Lower leg skin (tissue), 4 donors: ENCODE measurements at regions not wholly inside any gene's neighbourhood (a gene's known extent, or its start where the extent isn't known, plus 50 kb on each side); places are given as distances from the start of the nearest gene placed in this dataset.

ENCODE experiments used
- DNase-seq, 2 donors: peaks; one replicate each; pipeline ENCODE4 v3.0.0-alpha.2; 2019; ENCODE audit warnings: low spot score in 2 of 2
- H3K4me3 ChIP-seq: fragments of 200-600 bp; sonication (generic); 2 replicates; pipeline ENCODE4 v1.5.1; 2017; ENCODE audit warnings: mild to moderate bottlenecking, low read depth; ENCODE audit not compliant: poor library complexity, severe bottlenecking
- POLR2A ChIP-seq, 2 donors: fragments of 450-650 bp; IDR thresholded peaks; one replicate each; pipeline ENCODE4 v1.6.1; 2016 to 2017; ENCODE audit warnings: antibody characterized with exemption in 2 of 2, mild to moderate bottlenecking in 1 of 2, moderate library complexity in 1 of 2
- WGBS, 2 donors: methylation state at CpG; one replicate each; pipeline ENCODE4 v1.1.5; 2018; 5-methylcytosine and 5-hydroxymethylcytosine counted together
- intact Hi-C: fragments of 100-400 bp; cut with DNase I; formaldehyde crosslinking; loops from one replicate; pipeline ENCODE4 v1.15.0; 2023; ENCODE audit warnings: low total_unique reads
- TF ChIP-seq, protein P1 (sequence below), 3 donors: fragments of 450-650 bp; IDR thresholded peaks; one replicate each; pipeline ENCODE4 v1.5.1; 2016; ENCODE audit warnings: antibody characterized with exemption in 3 of 3, mild to moderate bottlenecking in 3 of 3, moderate library complexity in 2 of 3

DNA sequence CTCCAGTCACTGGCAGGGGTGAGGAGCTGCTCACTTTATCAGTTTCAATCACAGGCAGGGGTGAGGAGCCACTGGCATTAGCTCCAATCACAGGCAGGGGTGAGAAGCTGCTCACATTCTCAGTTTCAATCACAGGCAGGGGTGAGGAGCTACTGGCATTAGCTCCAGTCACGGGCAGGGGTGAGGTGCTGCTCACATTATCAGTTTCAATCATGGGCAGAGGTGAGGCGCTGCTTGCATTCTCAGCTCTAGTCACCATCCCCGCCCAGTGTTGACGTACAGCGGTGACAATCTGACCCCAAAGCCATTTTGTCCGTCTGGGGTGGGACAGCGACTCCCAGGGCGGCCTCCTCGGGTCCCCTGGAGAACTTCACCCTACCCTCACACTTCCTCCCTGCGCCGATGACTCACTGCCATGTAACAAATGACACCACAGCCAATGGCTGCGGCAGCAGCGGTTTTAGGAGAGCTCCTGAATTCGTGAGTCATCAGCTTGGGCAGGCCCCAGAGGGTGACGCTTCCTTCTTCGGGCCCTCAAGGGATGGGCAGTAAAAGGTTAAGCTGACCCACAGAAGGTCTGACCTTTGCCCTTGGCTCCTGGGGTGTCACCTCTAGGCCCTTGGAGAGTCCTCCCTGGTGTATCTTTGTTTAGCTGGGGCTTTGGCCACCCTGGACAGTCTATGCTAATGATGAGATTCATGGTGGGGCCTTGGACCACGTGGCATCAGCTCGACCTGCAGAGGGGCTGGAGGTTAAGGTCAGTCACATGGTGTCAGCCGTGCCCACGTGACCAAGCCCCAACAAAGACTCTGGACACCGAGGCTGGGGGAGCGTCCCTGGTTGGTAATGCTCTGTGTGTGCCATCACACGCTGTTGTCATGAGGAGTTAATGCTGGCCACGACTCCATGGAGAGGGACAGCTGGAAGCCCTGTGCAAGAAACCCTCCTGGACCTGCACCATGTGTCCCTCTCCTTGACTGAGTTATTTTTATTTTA is 171.7 kb downstream of the C16orf95 start:
- 79 to 88% methylated on average over 23 to 24 of the region's 24 CpGs for WGBS, 2 donors
- H3K4me3 ChIP-seq, result no peak overlapping the region
- intact Hi-C loops, result no loop called here
- no peak for TF ChIP-seq POLR2A (IDR thresholded peaks at IDR 0.05)
- TF ChIP-seq, protein P1, sequence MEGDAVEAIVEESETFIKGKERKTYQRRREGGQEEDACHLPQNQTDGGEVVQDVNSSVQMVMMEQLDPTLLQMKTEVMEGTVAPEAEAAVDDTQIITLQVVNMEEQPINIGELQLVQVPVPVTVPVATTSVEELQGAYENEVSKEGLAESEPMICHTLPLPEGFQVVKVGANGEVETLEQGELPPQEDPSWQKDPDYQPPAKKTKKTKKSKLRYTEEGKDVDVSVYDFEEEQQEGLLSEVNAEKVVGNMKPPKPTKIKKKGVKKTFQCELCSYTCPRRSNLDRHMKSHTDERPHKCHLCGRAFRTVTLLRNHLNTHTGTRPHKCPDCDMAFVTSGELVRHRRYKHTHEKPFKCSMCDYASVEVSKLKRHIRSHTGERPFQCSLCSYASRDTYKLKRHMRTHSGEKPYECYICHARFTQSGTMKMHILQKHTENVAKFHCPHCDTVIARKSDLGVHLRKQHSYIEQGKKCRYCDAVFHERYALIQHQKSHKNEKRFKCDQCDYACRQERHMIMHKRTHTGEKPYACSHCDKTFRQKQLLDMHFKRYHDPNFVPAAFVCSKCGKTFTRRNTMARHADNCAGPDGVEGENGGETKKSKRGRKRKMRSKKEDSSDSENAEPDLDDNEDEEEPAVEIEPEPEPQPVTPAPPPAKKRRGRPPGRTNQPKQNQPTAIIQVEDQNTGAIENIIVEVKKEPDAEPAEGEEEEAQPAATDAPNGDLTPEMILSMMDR (IDR thresholded peaks at IDR 0.05), result no peak
- no peak for DNase-seq

DNA sequence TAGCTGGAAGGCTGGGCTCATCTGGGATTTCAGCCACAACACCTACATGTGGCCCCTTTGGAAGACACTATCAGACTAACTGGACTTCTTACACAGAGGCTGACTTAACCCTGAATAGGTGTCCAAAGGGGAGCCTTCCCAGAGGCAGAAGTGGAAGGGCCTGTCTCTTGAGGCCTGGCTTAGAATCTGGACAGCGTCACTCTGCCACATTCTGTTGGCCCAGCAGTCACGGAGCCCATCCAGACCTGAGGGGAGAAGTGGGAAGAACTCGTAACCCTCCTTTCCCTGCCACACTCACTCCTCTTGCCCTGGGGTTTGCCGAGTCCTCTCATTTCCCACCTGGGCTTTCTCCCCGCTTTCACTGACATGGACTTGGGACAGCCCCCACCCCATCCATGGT is 170.5 kb downstream of the C16orf95 start:
- DNase-seq, result no peak
- H3K4me3 ChIP-seq, result no peak overlapping the region
- intact Hi-C loops, result no loop called here
- TF ChIP-seq POLR2A (IDR thresholded peaks at IDR 0.05), result no peak
- TF ChIP-seq, protein P1 (IDR thresholded peaks at IDR 0.05), result no peak
- 87 to 94% methylated on average over 5 of the region's 5 CpGs for WGBS, 2 donors

DNA sequence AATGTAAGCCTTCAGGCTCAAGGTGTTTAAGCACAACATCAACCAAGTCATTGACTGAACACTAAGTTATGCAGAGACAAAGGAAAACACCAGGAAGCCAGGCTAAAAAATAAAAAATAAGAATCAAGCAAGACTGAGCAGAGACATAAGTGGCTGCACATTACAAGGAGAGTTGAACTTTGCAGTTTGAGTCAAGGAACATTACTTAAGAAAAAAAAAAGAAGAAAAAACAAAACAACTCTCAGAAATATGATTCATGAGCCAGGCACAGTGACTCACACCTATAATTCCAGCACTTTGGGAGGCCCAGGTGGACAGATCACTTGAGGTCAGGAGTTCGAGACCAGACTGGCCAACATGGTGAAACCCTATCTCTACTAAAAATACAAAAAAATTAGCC is 168.1 kb downstream of the C16orf95 start:
- no peak for DNase-seq
- H3K4me3 ChIP-seq, result no peak overlapping the region
- intact Hi-C loops, result no loop called here
- TF ChIP-seq, protein P1 (IDR thresholded peaks at IDR 0.05), result no peak
- TF ChIP-seq POLR2A (IDR thresholded peaks at IDR 0.05), result no peak
- WGBS, 2 donors, result 96 to 100% methylated on average over 1 of the region's 1 CpG

DNA sequence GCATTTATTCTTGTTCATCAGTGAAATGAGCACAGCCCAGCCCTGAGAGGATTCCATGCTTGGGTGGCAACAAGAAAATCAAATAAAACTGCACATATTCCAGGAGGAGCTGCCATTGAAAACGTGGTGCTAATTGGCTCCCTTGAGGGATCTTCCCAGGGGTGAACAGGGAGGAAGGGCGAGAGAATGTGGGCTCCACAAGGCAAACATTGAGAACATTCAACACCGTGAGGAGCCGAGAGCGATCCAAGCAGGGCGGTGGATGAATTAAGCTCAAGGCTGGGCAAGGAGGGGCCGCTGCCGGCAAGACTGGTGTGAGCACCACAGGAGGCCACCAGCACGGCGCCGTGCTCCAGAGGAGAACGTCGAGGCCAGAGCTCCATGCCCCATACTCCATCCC is 166.9 kb downstream of the C16orf95 start:
- TF ChIP-seq, protein P1 (IDR thresholded peaks at IDR 0.05), result no peak
- no peak for TF ChIP-seq POLR2A (IDR thresholded peaks at IDR 0.05)
- 52 to 61% methylated on average over 13 of the region's 13 CpGs for WGBS, 2 donors
- no peak for DNase-seq
- no peak overlapping the region for H3K4me3 ChIP-seq
- intact Hi-C loops, result no loop called here

DNA sequence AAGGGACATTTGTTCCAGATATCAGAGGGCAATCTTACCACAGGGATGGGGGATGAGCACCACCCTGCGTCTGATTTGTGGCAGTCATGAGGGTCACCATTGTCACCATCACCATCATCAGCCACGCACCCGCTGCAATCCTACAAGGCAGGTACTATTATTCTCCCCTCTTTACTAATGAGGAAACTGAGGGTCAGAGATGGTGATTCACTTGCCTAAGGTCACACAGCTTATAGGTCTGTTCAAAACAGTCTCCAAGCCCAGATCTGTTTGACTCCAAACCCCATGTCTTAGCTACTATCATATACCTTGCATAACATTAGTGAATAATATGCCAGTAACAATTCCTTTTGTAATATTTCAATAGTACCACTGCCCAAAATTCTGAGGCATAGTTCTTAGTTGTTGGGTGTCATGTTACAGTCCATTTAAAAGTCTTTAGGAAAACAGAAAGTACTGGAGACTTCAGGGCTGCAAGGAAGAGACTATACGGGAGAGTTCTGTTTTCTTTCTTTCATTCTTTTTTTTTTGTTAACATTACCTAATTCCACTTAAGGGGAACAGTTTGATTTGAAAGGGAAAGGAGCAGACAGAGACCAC is 166.4 kb downstream of the C16orf95 start:
- TF ChIP-seq, protein P1 (IDR thresholded peaks at IDR 0.05), result no peak
- no peak for TF ChIP-seq POLR2A (IDR thresholded peaks at IDR 0.05)
- H3K4me3 ChIP-seq, result no peak overlapping the region
- WGBS, 2 donors, result 77 to 82% methylated on average over 4 of the region's 4 CpGs
- DNase-seq, result no peak
- intact Hi-C loops, result no loop called here
